LNCAP (cell line): ENCODE measurements at regions not wholly inside any gene's neighbourhood (a gene's known extent, or its start where the extent isn't known, plus 50 kb on each side); places are given as distances from the start of the nearest gene placed in this dataset.

Experiments
- TF ChIP-seq, protein P1 (sequence below): fragments of 450-650 bp; IDR thresholded peaks from 2 replicates; pipeline ENCODE4 v1.5.1; 2017; ENCODE audit warnings: mild to moderate bottlenecking

DNA sequence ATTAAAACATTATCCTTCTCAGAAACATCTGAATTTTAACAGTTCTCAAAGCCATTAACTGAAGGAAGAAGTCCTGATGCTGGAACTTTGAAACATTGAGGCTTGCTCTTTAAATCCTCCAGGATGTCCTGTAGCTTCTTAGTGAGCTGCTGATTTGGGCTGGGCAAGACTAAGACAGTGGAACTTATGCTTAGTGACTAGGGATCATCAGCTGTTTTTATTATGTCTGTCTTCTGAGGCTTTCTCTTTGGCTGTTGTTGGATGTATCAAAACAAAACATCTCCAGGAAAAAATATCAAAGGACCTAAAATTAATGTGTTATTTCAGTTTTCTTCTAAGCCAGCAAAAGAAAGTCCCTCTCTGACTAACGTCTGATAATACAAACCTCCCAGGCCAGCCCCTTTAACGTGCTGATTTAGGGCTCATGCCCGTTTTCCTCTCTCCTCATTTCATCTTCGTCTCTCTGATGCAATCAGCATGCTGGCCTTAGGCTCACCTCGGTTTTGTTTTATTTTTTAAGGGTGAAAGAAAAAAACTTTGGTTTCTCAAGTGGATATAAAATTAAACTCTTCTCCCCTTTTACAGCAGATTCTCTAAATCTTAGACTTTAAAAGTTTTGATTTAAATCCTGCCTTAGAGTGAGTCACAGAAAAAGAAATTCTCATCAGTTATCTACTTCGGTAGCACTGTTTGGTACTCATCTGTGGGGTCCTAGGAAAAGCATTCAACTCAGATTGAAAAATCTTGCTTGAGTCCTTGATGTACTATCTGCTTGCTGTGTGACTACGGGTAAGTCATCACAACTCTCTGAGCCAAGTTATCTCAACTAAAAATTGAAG, 106.2 kb upstream of the CCDC91 start:
- TF ChIP-seq, protein P1, sequence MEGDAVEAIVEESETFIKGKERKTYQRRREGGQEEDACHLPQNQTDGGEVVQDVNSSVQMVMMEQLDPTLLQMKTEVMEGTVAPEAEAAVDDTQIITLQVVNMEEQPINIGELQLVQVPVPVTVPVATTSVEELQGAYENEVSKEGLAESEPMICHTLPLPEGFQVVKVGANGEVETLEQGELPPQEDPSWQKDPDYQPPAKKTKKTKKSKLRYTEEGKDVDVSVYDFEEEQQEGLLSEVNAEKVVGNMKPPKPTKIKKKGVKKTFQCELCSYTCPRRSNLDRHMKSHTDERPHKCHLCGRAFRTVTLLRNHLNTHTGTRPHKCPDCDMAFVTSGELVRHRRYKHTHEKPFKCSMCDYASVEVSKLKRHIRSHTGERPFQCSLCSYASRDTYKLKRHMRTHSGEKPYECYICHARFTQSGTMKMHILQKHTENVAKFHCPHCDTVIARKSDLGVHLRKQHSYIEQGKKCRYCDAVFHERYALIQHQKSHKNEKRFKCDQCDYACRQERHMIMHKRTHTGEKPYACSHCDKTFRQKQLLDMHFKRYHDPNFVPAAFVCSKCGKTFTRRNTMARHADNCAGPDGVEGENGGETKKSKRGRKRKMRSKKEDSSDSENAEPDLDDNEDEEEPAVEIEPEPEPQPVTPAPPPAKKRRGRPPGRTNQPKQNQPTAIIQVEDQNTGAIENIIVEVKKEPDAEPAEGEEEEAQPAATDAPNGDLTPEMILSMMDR, result no peak

DNA sequence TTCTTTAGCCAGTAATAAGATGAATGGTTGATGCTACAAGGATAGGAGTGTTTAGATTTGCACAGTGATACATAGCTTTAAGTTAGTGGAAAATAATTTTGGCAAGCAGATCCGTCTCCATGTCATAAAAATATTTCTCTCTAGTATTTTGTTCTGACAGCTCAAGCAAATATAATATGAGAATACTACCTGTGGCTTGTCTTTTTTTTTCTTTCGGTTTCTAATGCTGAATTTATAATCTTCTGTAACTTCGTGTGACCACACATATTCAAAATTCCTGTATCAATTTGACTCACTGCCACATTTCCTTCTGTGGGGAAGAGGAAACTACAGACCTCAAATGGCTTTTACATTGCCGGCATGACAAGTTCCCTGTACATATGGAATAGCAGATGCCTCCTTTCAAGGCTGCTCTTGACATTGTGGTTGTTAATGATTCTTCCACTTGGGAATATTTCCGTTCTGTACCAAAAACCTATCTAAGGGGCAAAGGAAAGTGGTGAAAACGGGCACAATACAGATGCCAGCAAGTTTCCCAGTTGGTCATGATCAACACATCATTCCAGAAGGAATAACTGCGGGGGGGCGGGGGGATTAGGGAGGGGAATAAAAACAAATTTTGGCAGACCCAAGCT, 103.6 kb upstream of the CCDC91 start:
- TF ChIP-seq, protein P1, result no peak

DNA sequence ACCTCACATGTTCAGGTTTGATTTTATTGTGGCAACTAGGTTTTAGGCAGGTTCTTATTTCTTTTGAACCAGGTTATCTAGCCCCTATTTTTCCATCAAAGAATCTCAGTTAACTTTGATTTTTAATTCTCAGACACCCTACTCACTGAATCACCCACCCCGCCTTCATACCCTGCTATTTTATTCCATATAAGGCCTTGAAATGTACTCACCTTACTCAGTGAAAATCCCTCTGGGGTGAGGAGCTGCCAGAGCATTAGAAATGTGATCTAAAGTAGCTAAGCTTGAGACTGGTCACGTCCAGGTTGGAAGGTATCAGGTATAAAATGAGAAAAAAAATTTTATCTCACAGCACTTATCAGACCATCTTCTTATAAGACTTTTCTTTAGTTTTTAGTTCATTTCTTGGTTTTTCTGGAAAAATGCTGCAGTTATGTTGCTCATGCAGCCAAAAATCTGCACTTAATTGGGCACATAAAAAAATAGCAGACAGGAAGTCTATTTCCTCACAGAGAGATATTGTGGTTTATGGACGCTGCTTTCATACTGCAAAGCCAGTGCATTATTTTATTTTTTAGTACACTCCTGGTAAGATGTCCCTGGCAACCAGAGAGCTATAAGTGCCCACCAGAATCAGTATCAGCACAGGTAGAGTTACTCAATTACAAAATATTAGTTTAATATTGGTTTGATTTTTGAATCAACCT, 101.5 kb upstream of the CCDC91 start:
- TF ChIP-seq, protein P1, result no peak

DNA sequence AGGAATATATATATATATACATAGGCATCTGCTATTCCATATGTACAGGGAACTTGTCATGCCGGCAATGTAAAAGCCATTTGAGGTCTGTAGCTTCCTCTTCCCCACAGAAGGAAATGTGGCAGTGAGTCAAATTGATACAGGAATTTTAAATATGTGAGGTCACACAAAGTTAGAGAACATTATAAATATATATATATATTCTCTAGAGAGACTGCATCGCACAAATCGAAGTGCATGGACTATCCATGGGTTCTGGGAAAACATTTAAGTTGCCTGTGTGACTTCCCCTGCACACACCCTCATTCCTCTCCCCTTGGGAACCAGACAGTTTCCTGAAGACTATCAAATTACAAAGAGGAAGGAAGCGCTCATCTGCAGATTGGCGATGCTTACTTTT, 100.9 kb upstream of the CCDC91 start:
- TF ChIP-seq, protein P1, result no peak

DNA sequence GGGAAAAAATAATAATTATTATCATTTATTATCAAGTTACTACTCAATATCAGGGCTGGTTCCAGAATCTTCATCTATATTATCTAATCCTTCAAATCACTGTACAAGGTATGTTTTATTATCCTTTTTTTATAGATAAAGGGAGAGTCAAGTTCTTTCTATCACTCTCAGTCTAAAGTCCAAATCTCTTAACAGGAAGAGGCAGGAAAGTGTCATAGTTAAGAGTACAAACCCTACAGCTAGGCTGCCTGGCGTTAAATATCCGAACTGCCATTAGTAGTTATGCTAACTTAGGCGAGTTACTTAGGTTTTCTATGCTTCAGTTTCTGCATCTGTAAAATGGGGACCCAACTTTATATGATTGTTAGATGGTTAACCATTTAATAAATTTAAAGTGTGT, 99.4 kb upstream of the CCDC91 start:
- TF ChIP-seq, protein P1, result no peak

DNA sequence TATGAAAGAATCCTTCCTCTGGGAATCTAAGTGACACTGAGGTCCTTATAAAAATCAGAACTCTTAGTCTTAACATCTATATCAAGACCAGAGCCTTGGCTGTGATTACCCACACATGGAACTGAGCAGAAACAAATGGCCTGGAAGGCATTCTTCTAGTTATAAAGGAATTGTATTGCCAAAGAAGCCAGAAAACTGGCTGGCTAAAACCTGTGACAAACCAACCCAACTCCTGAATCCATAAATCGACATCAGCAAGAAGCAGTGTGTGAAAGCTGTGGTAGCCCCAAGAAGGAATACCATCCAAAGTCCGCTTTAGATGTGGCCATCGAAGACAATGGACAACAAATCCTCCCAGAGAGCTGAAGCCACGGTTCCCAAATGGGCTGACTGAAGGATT, 97.9 kb upstream of the CCDC91 start:
- TF ChIP-seq, protein P1, result no peak

DNA sequence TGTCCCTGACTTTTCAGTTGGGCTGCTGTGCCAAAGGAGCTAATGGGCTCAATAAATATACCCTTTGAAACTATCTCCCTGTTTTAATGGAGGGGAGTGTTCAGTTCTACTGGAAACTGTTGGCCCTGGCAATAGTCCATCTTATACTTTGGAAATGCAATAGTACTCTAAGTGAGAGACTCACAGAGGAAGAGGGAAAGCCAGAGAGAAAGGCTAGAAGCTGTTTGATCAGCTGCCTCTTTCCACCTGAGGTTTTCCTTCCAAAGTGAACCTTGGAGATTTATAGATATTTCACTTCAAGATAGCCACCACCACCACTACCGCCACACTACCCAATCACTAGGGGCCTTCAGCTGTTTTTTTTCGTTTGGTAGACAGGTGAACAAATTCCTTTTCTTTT, 93.6 kb upstream of the CCDC91 start:
- TF ChIP-seq, protein P1, result no peak
